Neural cell (in vitro differentiated cells): ENCODE measurements at regions not wholly inside any gene's neighbourhood (a gene's known extent, or its start where the extent isn't known, plus 50 kb on each side); places are given as distances from the start of the nearest gene placed in this dataset.

ENCODE experiments used
- H2AFZ ChIP-seq: fragments of 200-600, 300-800 bp; sonication (generic), shearing (Covaris generic); 2 replicates; pipeline ENCODE4 v1.6.0; 2014; ENCODE audit warnings: low read depth, mild to moderate bottlenecking, antibody characterized with exemption, low read length, moderate library complexity
- H3F3A ChIP-seq: fragments of 200-600 bp; shearing (Covaris generic); 2 replicates; pipeline ENCODE4 v1.6.1; 2016; ENCODE audit warnings: mild to moderate bottlenecking, moderate library complexity, mixed read lengths, antibody characterized with exemption, low read length; ENCODE audit not compliant: insufficient read depth, poor library complexity, severe bottlenecking
- H3K27ac ChIP-seq: fragments of 200-600, 300-800 bp; sonication (generic), shearing (Covaris generic); 2 replicates; pipeline ENCODE4 v1.5.1; 2014; ENCODE audit warnings: mild to moderate bottlenecking, low read length, moderate library complexity
- H3K27me3 ChIP-seq: fragments of 300-800, 200-600 bp; sonication (generic), shearing (Covaris generic); 2 replicates; pipeline ENCODE4 v1.6.0; 2014; ENCODE audit warnings: mild to moderate bottlenecking, low read depth, low read length, moderate library complexity; ENCODE audit not compliant: insufficient read depth
- H3K36me3 ChIP-seq: fragments of 300-800, 200-600 bp; sonication (generic), shearing (Covaris generic); 2 replicates; pipeline ENCODE4 v1.5.1; 2014; ENCODE audit warnings: mild to moderate bottlenecking, antibody characterized with exemption, low read length, moderate library complexity; ENCODE audit not compliant: insufficient read depth
- H3K4me2 ChIP-seq: fragments of 300-800, 200-600 bp; sonication (generic), shearing (Covaris generic); 2 replicates; pipeline ENCODE4 v1.6.0; 2014; ENCODE audit warnings: mild to moderate bottlenecking, low read length
- H3K4me3 ChIP-seq: fragments of 300-800, 200-600 bp; sonication (generic), shearing (Covaris generic); 2 replicates; pipeline ENCODE4 v1.5.1; 2014; ENCODE audit warnings: mild to moderate bottlenecking, low read length, moderate library complexity
- H3K79me2 ChIP-seq: fragments of 200-600 bp; shearing (Covaris generic); replicated peaks from 2 replicates; pipeline ENCODE4 v1.6.0; 2014; ENCODE audit warnings: mild to moderate bottlenecking, low read length, moderate library complexity; ENCODE audit not compliant: insufficient read depth
- H3K9ac ChIP-seq: fragments of 300-800, 200-600 bp; sonication (generic), shearing (Covaris generic); 2 replicates; pipeline ENCODE4 v1.6.1; 2016; ENCODE audit warnings: mild to moderate bottlenecking, low read length, mixed read lengths
- H3K9me2 ChIP-seq: fragments of 200-600 bp; shearing (Covaris generic); 2 replicates; pipeline ENCODE4 v1.6.1; 2016; ENCODE audit warnings: mild to moderate bottlenecking, low read length, mixed read lengths; ENCODE audit not compliant: insufficient read depth
- H3K9me3 ChIP-seq: fragments of 200-600, 300-800 bp; sonication (generic), shearing (Covaris generic); 2 replicates; pipeline ENCODE4 v1.6.1; 2016; ENCODE audit warnings: mild to moderate bottlenecking, mixed run types, low read length, moderate library complexity, mixed read lengths
- H4K20me1 ChIP-seq: fragments of 200-600 bp; shearing (Covaris generic); 2 replicates; pipeline ENCODE4 v1.6.1; 2016; ENCODE audit warnings: mild to moderate bottlenecking, mixed run types; ENCODE audit not compliant: insufficient read depth
- EP300 ChIP-seq: fragments of 450-650 bp; conservative IDR thresholded peaks from 2 replicates; pipeline ENCODE4 v1.6.1; 2014; ENCODE audit warnings: antibody characterized with exemption, mild to moderate bottlenecking, moderate library complexity; ENCODE audit not compliant: poor library complexity, severe bottlenecking
- EZH2 ChIP-seq: fragments of 200-600, 300-800 bp; shearing (Covaris generic), sonication (generic); IDR thresholded peaks from 2 replicates; pipeline ENCODE4 v1.6.1; 2014; ENCODE audit warnings: antibody characterized with exemption, low read length, borderline replicate concordance, mild to moderate bottlenecking; ENCODE audit not compliant: insufficient read depth, poor library complexity, severe bottlenecking
- MXI1 ChIP-seq: fragments of 450-650 bp; conservative IDR thresholded peaks from 2 replicates; pipeline ENCODE4 v1.6.1; 2014; ENCODE audit warnings: antibody characterized with exemption, mild to moderate bottlenecking; ENCODE audit not compliant: poor library complexity, severe bottlenecking
- POLR2AphosphoS5 ChIP-seq: IDR thresholded peaks from 2 replicates; pipeline ENCODE4 v1.6.1; 2012
- RAD21 ChIP-seq: fragments of 450-650 bp; conservative IDR thresholded peaks from 2 replicates; pipeline ENCODE4 v1.6.1; 2014; ENCODE audit warnings: antibody characterized with exemption, mild to moderate bottlenecking, moderate library complexity
- SMC3 ChIP-seq: fragments of 450-650 bp; conservative IDR thresholded peaks from 2 replicates; pipeline ENCODE4 v1.6.1; 2014; ENCODE audit warnings: antibody characterized with exemption, mild to moderate bottlenecking, moderate library complexity; ENCODE audit not compliant: poor library complexity
- TAF1 ChIP-seq: IDR thresholded peaks from 2 replicates; pipeline ENCODE4 v1.6.1; 2012; ENCODE audit warnings: low read depth
- TF ChIP-seq, protein P1 (sequence below): fragments of 450-650 bp; IDR thresholded peaks from 2 replicates; pipeline ENCODE4 v1.5.1; 2014; ENCODE audit warnings: antibody characterized with exemption, mild to moderate bottlenecking, moderate library complexity; ENCODE audit not compliant: poor library complexity, severe bottlenecking
- TF ChIP-seq, protein P2 (sequence below): IDR thresholded peaks from 2 replicates; pipeline ENCODE4 v1.6.1; 2012; ENCODE audit warnings: borderline replicate concordance

DNA sequence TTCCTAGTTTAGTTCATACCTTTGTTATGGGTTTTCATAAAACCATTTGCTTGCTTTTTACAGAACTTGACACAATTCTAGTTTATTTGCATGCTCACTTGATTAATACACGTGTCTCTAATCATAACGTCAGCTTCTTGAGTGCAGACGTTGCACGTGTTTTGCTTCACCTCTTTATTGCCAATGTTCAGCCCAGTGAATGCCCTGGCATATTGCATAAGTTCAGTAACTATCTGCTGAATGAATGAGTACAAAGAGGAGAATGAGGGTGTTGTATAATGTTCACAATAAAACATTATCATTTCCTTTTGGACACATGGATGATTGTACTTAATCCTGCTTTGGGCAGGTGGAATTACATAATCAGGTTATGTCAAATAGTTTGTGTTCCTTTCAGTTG is 519.8 kb downstream of the HS3ST4 start (continued):
- TF ChIP-seq, protein P1, sequence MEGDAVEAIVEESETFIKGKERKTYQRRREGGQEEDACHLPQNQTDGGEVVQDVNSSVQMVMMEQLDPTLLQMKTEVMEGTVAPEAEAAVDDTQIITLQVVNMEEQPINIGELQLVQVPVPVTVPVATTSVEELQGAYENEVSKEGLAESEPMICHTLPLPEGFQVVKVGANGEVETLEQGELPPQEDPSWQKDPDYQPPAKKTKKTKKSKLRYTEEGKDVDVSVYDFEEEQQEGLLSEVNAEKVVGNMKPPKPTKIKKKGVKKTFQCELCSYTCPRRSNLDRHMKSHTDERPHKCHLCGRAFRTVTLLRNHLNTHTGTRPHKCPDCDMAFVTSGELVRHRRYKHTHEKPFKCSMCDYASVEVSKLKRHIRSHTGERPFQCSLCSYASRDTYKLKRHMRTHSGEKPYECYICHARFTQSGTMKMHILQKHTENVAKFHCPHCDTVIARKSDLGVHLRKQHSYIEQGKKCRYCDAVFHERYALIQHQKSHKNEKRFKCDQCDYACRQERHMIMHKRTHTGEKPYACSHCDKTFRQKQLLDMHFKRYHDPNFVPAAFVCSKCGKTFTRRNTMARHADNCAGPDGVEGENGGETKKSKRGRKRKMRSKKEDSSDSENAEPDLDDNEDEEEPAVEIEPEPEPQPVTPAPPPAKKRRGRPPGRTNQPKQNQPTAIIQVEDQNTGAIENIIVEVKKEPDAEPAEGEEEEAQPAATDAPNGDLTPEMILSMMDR = no peak

DNA sequence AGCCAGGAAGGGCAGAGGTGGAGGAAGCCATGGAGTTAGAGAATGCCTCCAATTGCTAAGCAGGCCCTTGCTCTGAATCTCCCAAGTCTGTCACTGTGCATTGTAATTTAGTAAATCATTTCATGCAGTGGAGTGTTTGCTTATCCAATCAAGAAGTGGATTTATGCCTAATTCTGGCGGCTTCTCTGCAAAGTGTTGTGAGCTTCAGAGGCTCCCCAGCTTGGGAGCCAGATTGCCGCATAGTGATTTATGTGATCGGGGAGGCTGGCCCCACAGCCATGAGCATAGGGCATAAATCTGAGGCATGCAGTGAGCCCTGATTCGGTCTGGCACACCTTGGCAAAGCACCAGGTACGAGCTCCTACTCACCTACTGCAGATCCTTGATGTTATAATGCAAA is 520.8 kb downstream of the HS3ST4 start:
- H3K27ac ChIP-seq = no peak overlapping the region
- no peaks in the 10 kb centered on the region for H3K27me3 ChIP-seq
- H4K20me1 ChIP-seq = no peaks in the 10 kb centered on the region
- no peaks in the 10 kb centered on the region for H3F3A ChIP-seq
- H3K9me3 ChIP-seq = no peaks in the 10 kb centered on the region
- H3K4me3 ChIP-seq = no peak overlapping the region
- H3K4me2 ChIP-seq = no peak overlapping the region
- no peaks in the 10 kb centered on the region for H3K9me2 ChIP-seq
- H3K36me3 ChIP-seq = no peaks in the 10 kb centered on the region
- no peak overlapping the region for H3K9ac ChIP-seq
- H2AFZ ChIP-seq = no peak overlapping the region
- H3K79me2 ChIP-seq = no peaks in the 10 kb centered on the region
- TF ChIP-seq TAF1 = no peak
- TF ChIP-seq, protein P1 = no peak
- TF ChIP-seq EP300 = no peak
- no peak for TF ChIP-seq RAD21
- TF ChIP-seq MXI1 = no peak
- TF ChIP-seq, protein P2, sequence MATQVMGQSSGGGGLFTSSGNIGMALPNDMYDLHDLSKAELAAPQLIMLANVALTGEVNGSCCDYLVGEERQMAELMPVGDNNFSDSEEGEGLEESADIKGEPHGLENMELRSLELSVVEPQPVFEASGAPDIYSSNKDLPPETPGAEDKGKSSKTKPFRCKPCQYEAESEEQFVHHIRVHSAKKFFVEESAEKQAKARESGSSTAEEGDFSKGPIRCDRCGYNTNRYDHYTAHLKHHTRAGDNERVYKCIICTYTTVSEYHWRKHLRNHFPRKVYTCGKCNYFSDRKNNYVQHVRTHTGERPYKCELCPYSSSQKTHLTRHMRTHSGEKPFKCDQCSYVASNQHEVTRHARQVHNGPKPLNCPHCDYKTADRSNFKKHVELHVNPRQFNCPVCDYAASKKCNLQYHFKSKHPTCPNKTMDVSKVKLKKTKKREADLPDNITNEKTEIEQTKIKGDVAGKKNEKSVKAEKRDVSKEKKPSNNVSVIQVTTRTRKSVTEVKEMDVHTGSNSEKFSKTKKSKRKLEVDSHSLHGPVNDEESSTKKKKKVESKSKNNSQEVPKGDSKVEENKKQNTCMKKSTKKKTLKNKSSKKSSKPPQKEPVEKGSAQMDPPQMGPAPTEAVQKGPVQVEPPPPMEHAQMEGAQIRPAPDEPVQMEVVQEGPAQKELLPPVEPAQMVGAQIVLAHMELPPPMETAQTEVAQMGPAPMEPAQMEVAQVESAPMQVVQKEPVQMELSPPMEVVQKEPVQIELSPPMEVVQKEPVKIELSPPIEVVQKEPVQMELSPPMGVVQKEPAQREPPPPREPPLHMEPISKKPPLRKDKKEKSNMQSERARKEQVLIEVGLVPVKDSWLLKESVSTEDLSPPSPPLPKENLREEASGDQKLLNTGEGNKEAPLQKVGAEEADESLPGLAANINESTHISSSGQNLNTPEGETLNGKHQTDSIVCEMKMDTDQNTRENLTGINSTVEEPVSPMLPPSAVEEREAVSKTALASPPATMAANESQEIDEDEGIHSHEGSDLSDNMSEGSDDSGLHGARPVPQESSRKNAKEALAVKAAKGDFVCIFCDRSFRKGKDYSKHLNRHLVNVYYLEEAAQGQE = no peak
- TF ChIP-seq EZH2 = no peak
- TF ChIP-seq POLR2AphosphoS5 = no peak

DNA sequence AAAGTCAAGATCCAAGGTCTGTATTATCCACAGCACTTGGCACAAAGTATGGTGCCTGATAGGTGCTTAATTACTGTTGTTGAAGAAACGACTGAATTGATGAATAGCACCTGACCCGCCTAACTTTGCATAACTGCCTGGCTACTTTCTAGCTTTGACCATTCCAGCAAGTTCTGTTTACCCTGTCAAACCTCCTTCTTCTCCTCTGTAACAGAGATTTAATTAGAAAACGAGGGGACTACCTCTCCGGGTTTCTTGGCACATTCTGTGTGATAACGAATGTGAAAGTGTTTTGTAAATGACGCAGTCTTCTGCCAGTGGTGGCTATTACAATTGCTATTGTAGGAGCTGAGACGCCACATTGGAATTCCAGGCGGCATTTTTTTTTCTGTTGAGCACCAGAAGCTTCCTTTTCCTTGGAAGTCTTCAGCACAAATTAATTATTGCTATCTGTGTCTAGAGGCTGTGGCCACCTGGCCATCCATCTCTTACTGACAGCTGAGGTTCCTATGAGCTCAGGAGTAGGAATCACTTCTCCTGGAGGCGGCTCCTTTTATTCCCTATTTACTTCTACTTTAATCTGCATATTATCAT is 522.9 kb downstream of the HS3ST4 start:
- Histone ChIP-seq H4K20me1 (no peaks in the 10 kb centered on the region), H3K4me3 (no peak overlapping the region), H3K27ac (no peak overlapping the region), H3K36me3 (no peaks in the 10 kb centered on the region), H3K9me3 (no peaks in the 10 kb centered on the region), H3K4me2 (no peak overlapping the region), H3F3A (no peaks in the 10 kb centered on the region), H3K9me2 (no peaks in the 10 kb centered on the region), H3K27me3 (no peaks in the 10 kb centered on the region), H3K79me2 (no peaks in the 10 kb centered on the region), H3K9ac (no peak overlapping the region), H2AFZ (no peak overlapping the region)
- no peak for TF ChIP-seq SMC3
- no peak for TF ChIP-seq EZH2
- TF ChIP-seq, protein P1 = no peak
- TF ChIP-seq POLR2AphosphoS5 = no peak
- TF ChIP-seq, protein P2 = no peak
- no peak for TF ChIP-seq RAD21
- no peak for TF ChIP-seq TAF1
- no peak for TF ChIP-seq MXI1
- TF ChIP-seq EP300 = no peak
